OCI-LY3 (cell line): ENCODE measurements at regions not wholly inside any gene's neighbourhood (a gene's known extent, or its start where the extent isn't known, plus 50 kb on each side); places are given as distances from the start of the nearest gene placed in this dataset.

Experiments
- H2AFZ ChIP-seq: fragments of 200-600, 300-600 bp; shearing (Covaris generic); 2 replicates; pipeline ENCODE4 v1.6.0; 2014; ENCODE audit warnings: antibody characterized with exemption, low read depth, low read length
- H3K27ac ChIP-seq: fragments of 200-600, 300-600 bp; sonication (generic); 2 replicates; pipeline ENCODE4 v1.5.1; 2014; ENCODE audit warnings: mild to moderate bottlenecking, low read length, moderate library complexity, mixed read lengths
- H3K27me3 ChIP-seq: fragments of 200-600, 300-600 bp; sonication (generic); 2 replicates; pipeline ENCODE4 v1.6.1; 2014; ENCODE audit warnings: low read depth, low read length, mixed read lengths
- H3K36me3 ChIP-seq: fragments of 200-600, 300-600 bp; sonication (generic); replicated peaks from 2 replicates; pipeline ENCODE3; 2014; ENCODE audit warnings: low read depth, low read length, mixed read lengths
- H3K4me1 ChIP-seq: fragments of 300-600, 200-600 bp; sonication (generic); 2 replicates; pipeline ENCODE4 v1.6.1; 2014; ENCODE audit warnings: low read length, mixed read lengths
- H3K4me2 ChIP-seq: fragments of 200-600, 300-600 bp; sonication (generic); 2 replicates; pipeline ENCODE4 v1.6.1; 2014; ENCODE audit warnings: low read length, mixed read lengths
- H3K4me3 ChIP-seq: fragments of 300-600, 200-600 bp; sonication (generic); 2 replicates; pipeline ENCODE4 v1.5.1; 2014; ENCODE audit warnings: antibody characterized with exemption, mild to moderate bottlenecking, low read length, moderate library complexity
- H3K79me2 ChIP-seq: fragments of 300-600, 200-600 bp; shearing (Covaris generic); 2 replicates; pipeline ENCODE4 v1.6.1; 2014; ENCODE audit warnings: mild to moderate bottlenecking, low read length, mixed read lengths
- H3K9ac ChIP-seq: fragments of 300-600, 200-600 bp; shearing (Covaris generic); 2 replicates; pipeline ENCODE4 v1.6.0; 2014; ENCODE audit warnings: mild to moderate bottlenecking, low read length, moderate library complexity
- H3K9me3 ChIP-seq: fragments of 200-600, 300-600 bp; shearing (Covaris generic); 2 replicates; pipeline ENCODE4 v1.6.1; 2014; ENCODE audit warnings: low read length, mixed read lengths; ENCODE audit not compliant: insufficient read depth
- H4K20me1 ChIP-seq: fragments of 200-600, 300-600 bp; sonication (generic); 2 replicates; pipeline ENCODE4 v1.6.1; 2016; ENCODE audit warnings: low read length, mixed read lengths; ENCODE audit not compliant: insufficient read depth
- EZH2phosphoT487 ChIP-seq: fragments of 200-600 bp; shearing (Covaris generic); IDR thresholded peaks from 2 replicates; pipeline ENCODE4 v1.6.1; 2018; ENCODE audit warnings: antibody characterized with exemption, mixed run types, low read depth
- TF ChIP-seq, protein P1 (sequence below): fragments of 200-600, 300-600 bp; sonication (generic); IDR thresholded peaks from 2 replicates; pipeline ENCODE4 v1.5.1; 2014; ENCODE audit warnings: antibody characterized with exemption, low read length, low read depth

DNA sequence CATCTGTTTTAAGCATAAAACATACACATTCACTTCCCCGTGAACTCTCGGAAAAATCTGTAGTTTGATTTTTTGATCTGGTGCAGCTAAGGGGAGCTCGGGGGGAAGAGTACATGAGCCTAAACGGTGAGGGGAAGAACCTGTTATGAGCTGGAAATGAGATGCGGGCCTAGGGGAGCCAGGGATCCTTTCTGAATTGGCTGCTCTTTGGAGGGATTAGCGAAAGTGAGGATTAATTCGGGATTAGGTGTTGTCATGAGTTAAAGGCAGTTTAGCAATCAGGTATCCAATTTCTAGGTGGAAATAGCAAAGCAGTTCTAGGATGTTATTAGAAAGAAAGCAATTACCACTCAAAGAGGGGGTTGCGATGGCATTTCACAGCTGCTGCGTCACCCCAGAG lies 51.1 kb upstream of the ADARB2 start:
- Histone ChIP-seq H3K4me1 (no peaks in the 10 kb centered on the region), H3K79me2 (no peaks in the 10 kb centered on the region), H3K27ac (no peak overlapping the region), H3K9me3 (no peaks in the 10 kb centered on the region), H2AFZ (no peak overlapping the region), H4K20me1 (no peaks in the 10 kb centered on the region), H3K9ac (no peak overlapping the region), H3K4me3 (no peak overlapping the region), H3K36me3 (no peaks in the 10 kb centered on the region), H3K4me2 (no peak overlapping the region), H3K27me3 (no peaks in the 10 kb centered on the region)
- no peak for TF ChIP-seq EZH2phosphoT487
- TF ChIP-seq, protein P1, sequence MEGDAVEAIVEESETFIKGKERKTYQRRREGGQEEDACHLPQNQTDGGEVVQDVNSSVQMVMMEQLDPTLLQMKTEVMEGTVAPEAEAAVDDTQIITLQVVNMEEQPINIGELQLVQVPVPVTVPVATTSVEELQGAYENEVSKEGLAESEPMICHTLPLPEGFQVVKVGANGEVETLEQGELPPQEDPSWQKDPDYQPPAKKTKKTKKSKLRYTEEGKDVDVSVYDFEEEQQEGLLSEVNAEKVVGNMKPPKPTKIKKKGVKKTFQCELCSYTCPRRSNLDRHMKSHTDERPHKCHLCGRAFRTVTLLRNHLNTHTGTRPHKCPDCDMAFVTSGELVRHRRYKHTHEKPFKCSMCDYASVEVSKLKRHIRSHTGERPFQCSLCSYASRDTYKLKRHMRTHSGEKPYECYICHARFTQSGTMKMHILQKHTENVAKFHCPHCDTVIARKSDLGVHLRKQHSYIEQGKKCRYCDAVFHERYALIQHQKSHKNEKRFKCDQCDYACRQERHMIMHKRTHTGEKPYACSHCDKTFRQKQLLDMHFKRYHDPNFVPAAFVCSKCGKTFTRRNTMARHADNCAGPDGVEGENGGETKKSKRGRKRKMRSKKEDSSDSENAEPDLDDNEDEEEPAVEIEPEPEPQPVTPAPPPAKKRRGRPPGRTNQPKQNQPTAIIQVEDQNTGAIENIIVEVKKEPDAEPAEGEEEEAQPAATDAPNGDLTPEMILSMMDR: no peak
